ENCODE measurements at regions not wholly inside any gene's neighbourhood (a gene's known extent, or its start where the extent isn't known, plus 50 kb on each side); places are given as distances from the start of the nearest gene placed in this dataset.

- TF ChIP-seq ZNF274 (IDR thresholded peaks at IDR 0.05; ENCODE audit: low read depth, low read length), result no peak
- no peak for TF ChIP-seq YY1 (IDR thresholded peaks at IDR 0.05; ENCODE audit: insufficient read depth, insufficient read length)
- no peak for TF ChIP-seq SUZ12 (IDR thresholded peaks at IDR 0.05; ENCODE audit: extremely low read depth, insufficient read depth, insufficient read length)
These were observed 280.0 kb upstream of the ID4 start for GRCh38 chr6:19557191-19557590.

Data from NT2/D1 (cell line).